H9 (cell line): ENCODE measurements at regions not wholly inside any gene's neighbourhood (a gene's known extent, or its start where the extent isn't known, plus 50 kb on each side); places are given as distances from the start of the nearest gene placed in this dataset.

ENCODE experiments used
- DNase-seq: peaks from one replicate; pipeline ENCODE4 v3.0.0-alpha.2; 2017
- H2AFZ ChIP-seq: one replicate; pipeline ENCODE4 v1.6.1; 2013; ENCODE audit warnings: mild to moderate bottlenecking, low read length, control low read depth, moderate library complexity
- H2AK5ac ChIP-seq: 2 replicates; pipeline ENCODE4 v1.6.1; 2013; ENCODE audit warnings: low read length, control low read depth, mixed read lengths; ENCODE audit not compliant: insufficient read length
- H2BK120ac ChIP-seq: one replicate; pipeline ENCODE4 v1.6.1; 2013; ENCODE audit warnings: low read depth, mild to moderate bottlenecking, low read length, control low read depth, inconsistent platforms; ENCODE audit not compliant: poor library complexity, severe bottlenecking
- H2BK12ac ChIP-seq: 2 replicates; pipeline ENCODE4 v1.6.1; 2013; ENCODE audit warnings: low read length, control low read depth, mixed read lengths, low read depth; ENCODE audit not compliant: insufficient read length
- H2BK15ac ChIP-seq: 2 replicates; pipeline ENCODE4 v1.6.1; 2013; ENCODE audit warnings: low read depth, low read length, control low read depth
- H2BK20ac ChIP-seq: one replicate; pipeline ENCODE4 v1.6.1; 2013; ENCODE audit warnings: low read depth, mild to moderate bottlenecking, low read length, control low read depth, inconsistent platforms; ENCODE audit not compliant: poor library complexity, severe bottlenecking
- H2BK5ac ChIP-seq: 2 replicates; pipeline ENCODE4 v1.6.1; 2013; ENCODE audit warnings: low read length, control low read depth, mixed read lengths; ENCODE audit not compliant: insufficient read length
- H3K14ac ChIP-seq: 2 replicates; pipeline ENCODE4 v1.6.1; 2013; ENCODE audit warnings: low read length, control low read depth; ENCODE audit not compliant: insufficient read depth
- H3K18ac ChIP-seq: 2 replicates; pipeline ENCODE4 v1.6.1; 2013; ENCODE audit warnings: low read depth, mild to moderate bottlenecking, mixed read lengths, low read length, control low read depth; ENCODE audit not compliant: insufficient read length
- H3K23ac ChIP-seq: 2 replicates; pipeline ENCODE4 v1.6.1; 2013; ENCODE audit warnings: low read length, control low read depth, mixed read lengths, low read depth; ENCODE audit not compliant: insufficient read length
- H3K23me2 ChIP-seq: 2 replicates; pipeline ENCODE4 v1.6.1; 2013; ENCODE audit warnings: low read depth, mild to moderate bottlenecking, mixed read lengths, low read length, control low read depth; ENCODE audit not compliant: insufficient read length, poor library complexity, severe bottlenecking
- H3K27ac ChIP-seq: 2 replicates; pipeline ENCODE4 v1.5.1; 2013; ENCODE audit warnings: low read length, control low read depth, mixed read lengths, low read depth; ENCODE audit not compliant: insufficient read length
- H3K27me3 ChIP-seq: 2 replicates; pipeline ENCODE4 v1.6.1; 2013; ENCODE audit warnings: low read length, control low read depth, inconsistent platforms; ENCODE audit not compliant: insufficient read depth
- H3K4ac ChIP-seq: 2 replicates; pipeline ENCODE4 v1.6.1; 2013; ENCODE audit warnings: low read depth, mild to moderate bottlenecking, control low read depth, inconsistent platforms, low read length, moderate library complexity
- H3K4me1 ChIP-seq: 2 replicates; pipeline ENCODE4 v1.6.1; 2013; ENCODE audit warnings: low read length, control low read depth, inconsistent platforms; ENCODE audit not compliant: insufficient read depth
- H3K4me2 ChIP-seq: 2 replicates; pipeline ENCODE4 v1.6.1; 2013; ENCODE audit warnings: low read length, control low read depth, mixed read lengths; ENCODE audit not compliant: insufficient read length, insufficient read depth
- H3K56ac ChIP-seq: 2 replicates; pipeline ENCODE4 v1.6.1; 2013; ENCODE audit warnings: low read depth, mild to moderate bottlenecking, mixed read lengths, low read length, control low read depth; ENCODE audit not compliant: insufficient read length
- H3K79me1 ChIP-seq: 2 replicates; pipeline ENCODE4 v1.6.1; 2013; ENCODE audit warnings: low read depth, mild to moderate bottlenecking, moderate library complexity, low read length, control low read depth, inconsistent platforms; ENCODE audit not compliant: insufficient read depth, poor library complexity, severe bottlenecking
- H3K79me2 ChIP-seq: 2 replicates; pipeline ENCODE4 v1.6.1; 2013; ENCODE audit warnings: low read length, control low read depth, inconsistent platforms; ENCODE audit not compliant: insufficient read depth
- H3K9ac ChIP-seq: 2 replicates; pipeline ENCODE4 v1.6.1; 2013; ENCODE audit warnings: low read length, control low read depth, mixed read lengths; ENCODE audit not compliant: insufficient read length; ENCODE audit errors: extremely low read depth
- H3K9me3 ChIP-seq: one replicate; pipeline ENCODE4 v1.6.1; 2013; ENCODE audit warnings: low read depth, low read length, inconsistent platforms; ENCODE audit not compliant: control insufficient read depth
- H3T11ph ChIP-seq: one replicate; pipeline ENCODE4 v1.6.1; 2013; ENCODE audit warnings: mild to moderate bottlenecking, low read length, control low read depth, inconsistent platforms
- H4K20me1 ChIP-seq: one replicate; pipeline ENCODE4 v1.6.1; 2013; ENCODE audit not compliant: control insufficient read depth, insufficient read length, insufficient read depth
- H4K5ac ChIP-seq: 2 replicates; pipeline ENCODE4 v1.6.1; 2013; ENCODE audit warnings: low read depth, mild to moderate bottlenecking, mixed read lengths, low read length, control low read depth; ENCODE audit not compliant: insufficient read length
- H4K8ac ChIP-seq: replicated peaks from 2 replicates; pipeline ENCODE4 v1.6.1; 2013; ENCODE audit warnings: low read length, control low read depth, mixed read lengths, low read depth; ENCODE audit not compliant: insufficient read length
- H4K91ac ChIP-seq: 2 replicates; pipeline ENCODE4 v1.6.1; 2013; ENCODE audit warnings: low read depth, mild to moderate bottlenecking, moderate library complexity, mixed read lengths, low read length, control low read depth; ENCODE audit not compliant: insufficient read length
- H3K27ac Mint-ChIP-seq, 3 experiments: 2 replicates in 2 of 3; 3 replicates in 1 of 3; pipeline ENCODE4 v1.8.0; 2020 to 2021; ENCODE audit warnings: mixed read lengths in 3 of 3, mild to moderate bottlenecking in 1 of 3, moderate library complexity in 1 of 3
- H3K27me3 Mint-ChIP-seq: 2 replicates; pipeline ENCODE4 v1.8.0; 2021; ENCODE audit warnings: low read depth, mild to moderate bottlenecking, moderate library complexity, mixed read lengths
- H3K36me3 Mint-ChIP-seq, 3 experiments: 2 replicates in 2 of 3; 3 replicates in 1 of 3; pipeline ENCODE4 v1.8.0; 2020 to 2021; ENCODE audit warnings: low read depth in 3 of 3, mixed read lengths in 3 of 3; ENCODE audit not compliant: insufficient read depth in 1 of 3
- H3K4me1 Mint-ChIP-seq, 2 experiments: 2 replicates each; pipeline ENCODE4 v1.8.0; 2020; ENCODE audit warnings: mixed read lengths in 2 of 2
- H3K4me3 Mint-ChIP-seq, 2 experiments: 2 replicates in 1 of 2; 3 replicates in 1 of 2; pipeline ENCODE4 v1.8.0; 2020 to 2021; ENCODE audit warnings: mild to moderate bottlenecking in 2 of 2, mixed read lengths in 2 of 2, moderate library complexity in 1 of 2
- H3K9me3 Mint-ChIP-seq, 2 experiments: 2 replicates in 1 of 2; 3 replicates in 1 of 2; pipeline ENCODE4 v1.8.0; 2020; ENCODE audit warnings: mild to moderate bottlenecking in 2 of 2, mixed read lengths in 2 of 2, moderate library complexity in 1 of 2
- CTCF ChIP-seq: fragments of 200-600 bp; sonication (generic); conservative IDR thresholded peaks from 3 replicates; pipeline ENCODE4 v1.8.0; 2021; ENCODE audit warnings: antibody characterized with exemption, mild to moderate bottlenecking
- WGBS: extraction: QIAGEN DNeasy Blood & Tissue Kit; methylation state at CpG from one replicate; pipeline ENCODE4 v1.1.7; 2013; ENCODE audit warnings: missing lambda C conversion rate, low lambda C conversion rate, mixed read lengths; ENCODE audit not compliant: insufficient read length; ENCODE audit errors: extremely low coverage; 5-methylcytosine and 5-hydroxymethylcytosine counted together

DNA sequence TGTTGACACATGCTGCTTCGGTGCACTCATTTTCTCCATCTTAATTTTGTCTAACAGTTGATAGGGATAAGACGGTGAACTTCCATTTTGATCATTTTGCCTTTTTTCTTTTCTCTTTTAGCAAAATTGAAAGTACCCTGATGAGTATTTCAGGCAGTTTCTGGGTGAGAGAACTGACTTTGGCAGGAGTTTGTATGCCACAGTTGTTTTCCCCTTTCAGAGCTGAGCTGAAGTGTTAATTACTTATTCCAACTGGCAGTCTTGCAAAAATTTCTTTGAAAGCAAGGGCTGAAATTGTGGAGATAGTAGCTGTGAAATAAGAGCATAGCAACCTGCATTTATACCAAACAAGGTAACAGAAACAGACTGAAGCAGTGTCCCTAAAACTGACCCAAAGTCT lies 180.2 kb downstream of the SLITRK5 start:
- Histone ChIP-seq H2BK20ac (no peak overlapping the region), H2BK5ac (no peak overlapping the region), H3K79me2 (no peaks in the 10 kb centered on the region), H3K27ac (no peak overlapping the region), H3K14ac (no peak overlapping the region), H3K23ac (no peak overlapping the region), H3T11ph (no peak overlapping the region), H2AK5ac (no peak overlapping the region), H2BK15ac (no peak overlapping the region), H3K27me3 (no peaks in the 10 kb centered on the region), H2BK12ac (no peak overlapping the region), H3K79me1 (no peaks in the 10 kb centered on the region), H3K4ac (no peak overlapping the region), H4K5ac (no peak overlapping the region), H3K9ac (no peak overlapping the region), H3K9me3 (no peaks in the 10 kb centered on the region), H3K4me1 (no peaks in the 10 kb centered on the region), H2AFZ (no peak overlapping the region), H2BK120ac (no peak overlapping the region), H3K56ac (no peak overlapping the region), H3K18ac (no peak overlapping the region), H3K4me2 (no peak overlapping the region), H4K8ac (no peak overlapping the region), H3K23me2 (no peaks in the 10 kb centered on the region), H4K91ac (no peak overlapping the region), H4K20me1 (no peaks in the 10 kb centered on the region)
- Mint-ChIP-seq H3K4me3 (no peak overlapping the region), H3K27ac (no peak overlapping the region), H3K27me3 (no peaks in the 10 kb centered on the region), H3K4me1 (no peaks in the 10 kb centered on the region), H3K36me3 (peaks cover 0 to 10% (median 0%) of the 10 kb centered on the region in 3 experiments; a peak in 1 of 7 replicates), H3K9me3 (peaks cover 2 to 5% of the 10 kb centered on the region in 2 experiments; a peak in 3 of 5 replicates)
- WGBS, result no CpG with 5 or more reads among the region's 2 CpGs
- no peak for DNase-seq
- TF ChIP-seq CTCF, result no peak
